OCI-LY7 (cell line): ENCODE measurements at regions not wholly inside any gene's neighbourhood (a gene's known extent, or its start where the extent isn't known, plus 50 kb on each side); places are given as distances from the start of the nearest gene placed in this dataset.

Source experiments
- CTCF ChIP-seq: fragments of 200-600 bp; sonication (generic); conservative IDR thresholded peaks from 2 replicates; pipeline ENCODE4 v1.5.1; 2014; ENCODE audit warnings: mild to moderate bottlenecking, antibody characterized with exemption, low read length, moderate library complexity, mixed read lengths
- EZH2phosphoT487 ChIP-seq: fragments of 200-600 bp; sonication (generic); IDR thresholded peaks from 2 replicates; pipeline ENCODE4 v1.6.1; 2018; ENCODE audit warnings: low read depth, borderline replicate concordance, mild to moderate bottlenecking, mixed run types, antibody characterized with exemption, low read length, moderate library complexity, mixed read lengths

DNA sequence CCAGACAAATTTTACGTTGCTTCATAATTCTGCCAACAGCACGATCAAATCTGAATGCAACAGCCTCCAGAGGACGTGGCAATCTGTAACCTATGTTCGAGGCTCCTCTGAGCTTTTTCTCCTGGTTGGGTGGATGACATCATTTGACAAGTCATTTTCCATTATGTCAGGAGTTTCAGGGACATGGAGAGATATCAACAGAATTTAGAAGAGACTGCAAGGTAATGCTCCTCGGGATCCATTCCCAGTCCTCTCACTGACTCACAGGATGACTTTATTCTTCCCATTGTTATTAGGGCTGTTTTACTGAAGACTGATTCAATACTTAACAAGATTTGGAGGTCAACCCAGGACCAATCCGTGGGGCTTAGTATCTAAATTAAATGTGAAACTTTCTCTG, 72.5 kb upstream of the RNF152 start:
- no peak for TF ChIP-seq CTCF
- TF ChIP-seq EZH2phosphoT487: no peak
